ENCODE measurements at regions not wholly inside any gene's neighbourhood (a gene's known extent, or its start where the extent isn't known, plus 50 kb on each side); places are given as distances from the start of the nearest gene placed in this dataset.

DNA sequence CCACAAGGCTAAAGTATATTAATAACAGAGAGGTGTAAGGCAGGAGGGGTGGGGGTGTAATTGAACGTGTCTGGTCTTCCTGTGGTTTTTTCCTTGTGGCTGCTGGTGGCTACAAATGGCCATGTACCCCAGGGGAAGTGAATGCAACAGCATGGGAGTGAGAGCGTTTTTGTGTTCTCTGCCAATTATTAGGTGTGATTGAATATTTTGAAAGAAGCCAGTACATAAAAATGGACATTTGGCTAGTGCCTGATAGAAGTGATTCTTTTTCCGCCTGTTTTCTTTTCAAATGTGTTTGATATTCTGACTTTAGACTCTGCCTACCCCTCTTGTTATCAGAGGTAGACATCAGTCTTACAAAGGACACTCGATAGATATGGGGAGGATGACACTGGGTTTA is 141.3 kb downstream of the PRL start:
- TF ChIP-seq, protein P1, sequence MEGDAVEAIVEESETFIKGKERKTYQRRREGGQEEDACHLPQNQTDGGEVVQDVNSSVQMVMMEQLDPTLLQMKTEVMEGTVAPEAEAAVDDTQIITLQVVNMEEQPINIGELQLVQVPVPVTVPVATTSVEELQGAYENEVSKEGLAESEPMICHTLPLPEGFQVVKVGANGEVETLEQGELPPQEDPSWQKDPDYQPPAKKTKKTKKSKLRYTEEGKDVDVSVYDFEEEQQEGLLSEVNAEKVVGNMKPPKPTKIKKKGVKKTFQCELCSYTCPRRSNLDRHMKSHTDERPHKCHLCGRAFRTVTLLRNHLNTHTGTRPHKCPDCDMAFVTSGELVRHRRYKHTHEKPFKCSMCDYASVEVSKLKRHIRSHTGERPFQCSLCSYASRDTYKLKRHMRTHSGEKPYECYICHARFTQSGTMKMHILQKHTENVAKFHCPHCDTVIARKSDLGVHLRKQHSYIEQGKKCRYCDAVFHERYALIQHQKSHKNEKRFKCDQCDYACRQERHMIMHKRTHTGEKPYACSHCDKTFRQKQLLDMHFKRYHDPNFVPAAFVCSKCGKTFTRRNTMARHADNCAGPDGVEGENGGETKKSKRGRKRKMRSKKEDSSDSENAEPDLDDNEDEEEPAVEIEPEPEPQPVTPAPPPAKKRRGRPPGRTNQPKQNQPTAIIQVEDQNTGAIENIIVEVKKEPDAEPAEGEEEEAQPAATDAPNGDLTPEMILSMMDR (IDR thresholded peaks at IDR 0.05): no peak
- TF ChIP-seq TCF7L2 (IDR thresholded peaks at IDR 0.05; ENCODE audit: low read depth, low read length) (no peak), SIN3A (IDR thresholded peaks at IDR 0.05; ENCODE audit: borderline replicate concordance, insufficient read depth, low read depth, low read length) (no peak)
